ENCODE measurements at regions not wholly inside any gene's neighbourhood (a gene's known extent, or its start where the extent isn't known, plus 50 kb on each side); places are given as distances from the start of the nearest gene placed in this dataset.

GRCh38 chr22:20645954-20646353, 128.0 kb upstream of the SERPIND1 start:
- Mint-ChIP-seq H3K4me3 (no peak overlapping the region), H3K4me1 (peaks cover 11 to 22% of the 10 kb centered on the region in 2 experiments), H3K27ac (0 out of 7 replicates have a peak overlapping the region, but pooled peaks of 1 of the 3 experiments have one; percentile 36), H3K36me3 (ENCODE audit: insufficient read depth in 1 of 3, low read depth in 3 of 3) (no peaks in the 10 kb centered on the region), H3K27me3 (ENCODE audit: low read depth) (peaks cover 6% of the 10 kb centered on the region), H3K9me3 (no peaks in the 10 kb centered on the region)
- no peak overlapping the region for H2AFZ ChIP-seq (ENCODE audit: low read length)
- H3K56ac ChIP-seq (ENCODE audit: insufficient read length, low read depth, low read length): no peak overlapping the region
- H3K4ac ChIP-seq (ENCODE audit: low read depth, low read length): no peak overlapping the region
- no peaks in the 10 kb centered on the region for H3K9me3 ChIP-seq (ENCODE audit: control insufficient read depth, low read depth, low read length)
- no peak overlapping the region for H4K8ac ChIP-seq (replicated peaks; ENCODE audit: insufficient read length, low read depth, low read length)
- no peak overlapping the region for H3K23ac ChIP-seq (ENCODE audit: insufficient read length, low read depth, low read length)
- H3K27ac ChIP-seq (ENCODE audit: insufficient read length, low read depth, low read length): no peak overlapping the region
- no peaks in the 10 kb centered on the region for H3K4me1 ChIP-seq (ENCODE audit: insufficient read depth, low read length)
- WGBS (ENCODE audit: extremely low coverage, insufficient read length, low lambda C conversion rate): no CpG with 5 or more reads among the region's 2 CpGs
- no peak overlapping the region for H2BK20ac ChIP-seq (ENCODE audit: low read depth, low read length, poor library complexity, severe bottlenecking)
- no peak overlapping the region for H3K14ac ChIP-seq (ENCODE audit: insufficient read depth, low read length)
- TF ChIP-seq, protein P1, sequence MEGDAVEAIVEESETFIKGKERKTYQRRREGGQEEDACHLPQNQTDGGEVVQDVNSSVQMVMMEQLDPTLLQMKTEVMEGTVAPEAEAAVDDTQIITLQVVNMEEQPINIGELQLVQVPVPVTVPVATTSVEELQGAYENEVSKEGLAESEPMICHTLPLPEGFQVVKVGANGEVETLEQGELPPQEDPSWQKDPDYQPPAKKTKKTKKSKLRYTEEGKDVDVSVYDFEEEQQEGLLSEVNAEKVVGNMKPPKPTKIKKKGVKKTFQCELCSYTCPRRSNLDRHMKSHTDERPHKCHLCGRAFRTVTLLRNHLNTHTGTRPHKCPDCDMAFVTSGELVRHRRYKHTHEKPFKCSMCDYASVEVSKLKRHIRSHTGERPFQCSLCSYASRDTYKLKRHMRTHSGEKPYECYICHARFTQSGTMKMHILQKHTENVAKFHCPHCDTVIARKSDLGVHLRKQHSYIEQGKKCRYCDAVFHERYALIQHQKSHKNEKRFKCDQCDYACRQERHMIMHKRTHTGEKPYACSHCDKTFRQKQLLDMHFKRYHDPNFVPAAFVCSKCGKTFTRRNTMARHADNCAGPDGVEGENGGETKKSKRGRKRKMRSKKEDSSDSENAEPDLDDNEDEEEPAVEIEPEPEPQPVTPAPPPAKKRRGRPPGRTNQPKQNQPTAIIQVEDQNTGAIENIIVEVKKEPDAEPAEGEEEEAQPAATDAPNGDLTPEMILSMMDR (conservative IDR thresholded peaks at IDR 0.05): no peak
- no peaks in the 10 kb centered on the region for H3K27me3 ChIP-seq (ENCODE audit: insufficient read depth, low read length)
- no peak overlapping the region for H2AK5ac ChIP-seq (ENCODE audit: insufficient read length, low read length)
- no peaks in the 10 kb centered on the region for H3K79me2 ChIP-seq (ENCODE audit: insufficient read depth, low read length)
- H4K91ac ChIP-seq (ENCODE audit: insufficient read length, low read depth, low read length): no peak overlapping the region
- no peaks in the 10 kb centered on the region for H4K20me1 ChIP-seq (ENCODE audit: control insufficient read depth, insufficient read depth, insufficient read length)
- no peak overlapping the region for H3T11ph ChIP-seq (ENCODE audit: low read length)
- no peak overlapping the region for H2BK5ac ChIP-seq (ENCODE audit: insufficient read length, low read length)
- H2BK120ac ChIP-seq (ENCODE audit: low read depth, low read length, poor library complexity, severe bottlenecking): no peak overlapping the region
- H2BK12ac ChIP-seq (ENCODE audit: insufficient read length, low read depth, low read length): no peak overlapping the region
- H3K79me1 ChIP-seq (ENCODE audit: insufficient read depth, low read depth, low read length, poor library complexity, severe bottlenecking): no peaks in the 10 kb centered on the region
- H3K9ac ChIP-seq (ENCODE audit: extremely low read depth, insufficient read length, low read length): no peak overlapping the region
- peak; percentile 5 for DNase-seq
- H2BK15ac ChIP-seq (ENCODE audit: low read depth, low read length): no peak overlapping the region
- H4K5ac ChIP-seq (ENCODE audit: insufficient read length, low read depth, low read length): no peak overlapping the region
- no peaks in the 10 kb centered on the region for H3K23me2 ChIP-seq (ENCODE audit: insufficient read length, low read depth, low read length, poor library complexity, severe bottlenecking)
- no peak overlapping the region for H3K18ac ChIP-seq (ENCODE audit: insufficient read length, low read depth, low read length)
- H3K4me2 ChIP-seq (ENCODE audit: insufficient read depth, insufficient read length, low read length): no peak overlapping the region

All from H9 (cell line).